Right lobe of liver (tissue), 6 donors: ENCODE measurements at regions not wholly inside any gene's neighbourhood (a gene's known extent, or its start where the extent isn't known, plus 50 kb on each side); places are given as distances from the start of the nearest gene placed in this dataset.

Experiments used
- ATAC-seq, 4 donors: fragments of 200-7000 bp; cut with Tn5 transposase; one replicate each; pipeline ENCODE4 v1.9.1; 2020; ENCODE audit warnings: mild to moderate bottlenecking in 4 of 4, moderate library complexity in 4 of 4
- DNase-seq, 3 donors: peaks; one replicate each; pipeline ENCODE4 v3.0.0-alpha.2; 2020
- H3K27ac ChIP-seq, 3 donors: fragments of 200-600 bp; one replicate each; pipeline ENCODE4 v1.8.0; 2022
- H3K27me3 ChIP-seq, 2 donors: fragments of 200-600 bp; one replicate each; pipeline ENCODE4 v1.8.0; 2022
- H3K36me3 ChIP-seq, 4 donors: fragments of 200-600 bp; sonication (generic) in 1 of 4; one replicate each; pipeline versions ENCODE4 v1.5.1 to v1.8.0; 2017 to 2022; ENCODE audit warnings: control low read depth in 1 of 4
- H3K4me1 ChIP-seq, 4 donors: fragments of 200-600 bp; sonication (generic) in 1 of 4; one replicate each; pipeline versions ENCODE4 v1.5.1 to v1.8.0; 2017 to 2022; ENCODE audit warnings: control low read depth in 1 of 4
- H3K4me3 ChIP-seq, 3 donors: fragments of 200-600 bp; one replicate each; pipeline ENCODE4 v1.8.0; 2022
- H3K9me3 ChIP-seq, 4 donors: fragments of 200-600 bp; sonication (generic) in 1 of 4; one replicate each; pipeline versions ENCODE4 v1.5.1 to v1.8.0; 2017 to 2022; ENCODE audit warnings: control low read depth in 1 of 4
- CTCF ChIP-seq, 4 donors: fragments of 200-600 bp in 3 of 4; fragments of 450-650 bp in 1 of 4; IDR thresholded peaks; one replicate each; pipeline versions ENCODE4 v1.5.1 to v1.8.0; 2016 to 2022; ENCODE audit warnings: antibody characterized with exemption in 4 of 4, mild to moderate bottlenecking in 2 of 4
- POLR2A ChIP-seq: fragments of 450-650 bp; IDR thresholded peaks from one replicate; pipeline ENCODE4 v1.6.1; 2017; ENCODE audit warnings: antibody characterized with exemption, mild to moderate bottlenecking
- WGBS: methylation state at CpG from one replicate; pipeline ENCODE4 v1.1.6; 2018; ENCODE audit warnings: low coverage, low lambda C conversion rate; ENCODE audit not compliant: insufficient coverage; ENCODE audit errors: missing lambda C conversion rate; 5-methylcytosine and 5-hydroxymethylcytosine counted together
- intact Hi-C, 2 donors: fragments of 100-400 bp; cut with DNase I; formaldehyde crosslinking; loops; one replicate each; pipeline versions ENCODE4 v1.11.2 to v1.14.1; 2022
- donor health status: DM: no; HTN: yes; CAD: no.
- donor health status: DM: no; HTN: no; CAD: no.
- donor health status: DM: no; HTN: no; CAD: no.
- donor health status: DM: no; HTN: yes; CAD: no.
- donor health status: DM: no; HTN: yes; CAD: no.

- no peak overlapping the region for H3K27ac ChIP-seq
- H3K9me3 ChIP-seq: no peaks in the 10 kb centered on the region
- TF ChIP-seq CTCF (IDR thresholded peaks at IDR 0.05): no peak
- no peak for TF ChIP-seq POLR2A
- WGBS: 12% methylated on average over 10 of the region's 11 CpGs
- H3K27me3 ChIP-seq: no peaks in the 10 kb centered on the region
- intact Hi-C loops: no loop called here
- H3K4me1 ChIP-seq: peaks cover 0 to 10% (median 0%) of the 10 kb centered on the region in 4 donors
- H3K36me3 ChIP-seq: no peaks in the 10 kb centered on the region
- H3K4me3 ChIP-seq: no peak overlapping the region
- ATAC-seq (peak; percentile 28 to 72 (median 53)), DNase-seq (no peak)
Measured at GRCh38 chr12:113697651-113698509, 226.2 kb upstream of the LHX5 start.

GRCh38 chr12:113697104-113697503 lies 225.4 kb upstream of the LHX5 start:
- Histone ChIP-seq H3K9me3 (no peaks in the 10 kb centered on the region), H3K27ac (no peak overlapping the region), H3K4me1 (peaks cover 0 to 10% (median 0%) of the 10 kb centered on the region in 4 donors), H3K36me3 (no peaks in the 10 kb centered on the region), H3K4me3 (no peak overlapping the region), H3K27me3 (no peaks in the 10 kb centered on the region)
- DNase-seq (no peak), ATAC-seq (no peak)
- 52% methylated on average over 4 of the region's 5 CpGs for WGBS
- intact Hi-C loops: no loop called here
- TF ChIP-seq POLR2A: no peak
- no peak for TF ChIP-seq CTCF (IDR thresholded peaks at IDR 0.05)

GRCh38 chr12:113693693-113694092 lies 222.0 kb upstream of the LHX5 start:
- intact Hi-C loops: no loop called here
- Histone ChIP-seq H3K4me1 (peaks cover 0 to 10% (median 0%) of the 10 kb centered on the region in 4 donors), H3K9me3 (no peaks in the 10 kb centered on the region), H3K36me3 (no peaks in the 10 kb centered on the region), H3K27me3 (no peaks in the 10 kb centered on the region), H3K27ac (no peak overlapping the region), H3K4me3 (no peak overlapping the region)
- no peak for DNase-seq
- TF ChIP-seq CTCF (IDR thresholded peaks at IDR 0.05) (no peak), POLR2A (no peak)
- WGBS: 60% methylated on average over 4 of the region's 8 CpGs
- ATAC-seq: no peak

- no peak for TF ChIP-seq POLR2A
- TF ChIP-seq CTCF (IDR thresholded peaks at IDR 0.05): no peak
- Histone ChIP-seq H3K36me3 (no peaks in the 10 kb centered on the region), H3K4me3 (no peak overlapping the region), H3K9me3 (no peaks in the 10 kb centered on the region), H3K27ac (no peak overlapping the region), H3K27me3 (no peaks in the 10 kb centered on the region), H3K4me1 (no peaks in the 10 kb centered on the region)
- ATAC-seq (no peak), DNase-seq (no peak)
- intact Hi-C loops: no loop called here
- WGBS: 32% methylated on average over 5 of the region's 9 CpGs
Measured at GRCh38 chr12:113689047-113689610, 217.5 kb upstream of the LHX5 start.
